ENCODE measurements at regions not wholly inside any gene's neighbourhood (a gene's known extent, or its start where the extent isn't known, plus 50 kb on each side); places are given as distances from the start of the nearest gene placed in this dataset.

DNA sequence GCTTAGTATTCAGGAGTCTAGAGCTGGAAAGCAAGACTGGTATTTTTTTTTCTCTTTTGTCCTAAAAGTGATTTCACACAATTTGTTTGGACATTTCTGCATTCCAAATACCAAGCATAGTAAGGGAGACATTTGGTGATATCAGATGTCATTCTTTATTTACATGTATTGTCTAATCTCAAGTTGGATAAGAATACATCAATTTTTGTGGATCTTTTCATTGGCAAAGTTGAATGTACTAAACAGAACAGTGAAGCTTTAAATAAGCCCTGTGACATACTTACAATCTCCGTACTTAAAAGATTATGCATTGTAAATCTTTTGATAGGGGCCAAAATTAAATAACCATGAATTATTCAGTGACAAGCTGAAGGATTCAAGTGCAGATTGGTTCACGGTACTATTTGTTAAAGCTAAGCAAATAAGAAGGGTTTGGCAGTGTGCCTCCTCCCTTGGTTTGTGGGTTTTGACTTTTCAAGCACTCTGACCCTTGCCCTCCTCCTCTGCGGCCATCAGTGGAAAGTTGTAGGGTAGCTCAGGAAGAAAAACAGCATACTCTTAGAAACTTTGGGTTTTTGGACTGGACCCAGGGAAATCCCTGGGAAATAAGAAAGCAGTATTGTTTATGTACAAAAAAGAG lies 663.7 kb downstream of the ADGRL2 start:
- TF ChIP-seq GATA2 (IDR thresholded peaks at IDR 0.05; ENCODE audit: low read depth, low read length): no peak
- TF ChIP-seq GATA3 (IDR thresholded peaks at IDR 0.05; ENCODE audit: low read depth, low read length): no peak

DNA sequence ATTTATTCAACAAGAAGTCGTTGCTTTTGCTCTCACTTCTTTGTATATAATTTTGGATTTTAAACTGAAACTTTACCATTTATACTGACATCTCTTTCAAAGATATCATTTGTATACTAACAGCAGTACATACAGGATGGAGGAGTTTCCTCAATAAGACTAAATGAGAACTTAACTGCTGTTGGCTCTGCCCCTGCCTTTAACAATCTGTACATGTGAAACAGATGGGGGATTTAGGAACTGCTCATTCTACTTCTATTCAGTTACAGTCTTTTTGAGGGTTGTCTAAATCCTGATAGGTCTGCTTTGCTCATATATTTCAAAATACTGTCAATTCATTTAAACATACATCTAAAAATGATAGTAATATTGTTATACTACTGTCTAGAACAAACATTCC lies 663.2 kb downstream of the ADGRL2 start:
- TF ChIP-seq GATA3 (IDR thresholded peaks at IDR 0.05; ENCODE audit: low read depth, low read length) (no peak), GATA2 (IDR thresholded peaks at IDR 0.05; ENCODE audit: low read depth, low read length) (no peak)

DNA sequence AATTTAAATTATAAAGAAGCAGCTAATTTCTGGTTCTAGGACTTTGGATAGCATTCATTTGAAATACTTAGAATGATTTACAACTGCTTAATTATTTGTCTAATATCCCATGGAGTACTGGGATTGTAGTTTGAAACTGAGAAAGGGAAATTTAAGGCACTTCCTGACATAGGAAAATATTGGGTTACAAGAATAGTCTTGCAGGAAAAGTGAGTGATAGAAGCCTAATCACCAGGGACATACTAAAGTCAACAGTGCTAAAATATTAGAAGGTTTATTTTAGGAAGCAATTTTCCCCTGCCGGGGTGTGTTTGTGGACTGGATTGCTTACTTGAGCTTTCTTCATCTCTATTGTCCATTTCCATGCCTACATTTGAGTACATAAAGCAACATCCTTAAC lies 661.6 kb downstream of the ADGRL2 start:
- TF ChIP-seq GATA3 (IDR thresholded peaks at IDR 0.05; ENCODE audit: low read depth, low read length) (no peak), GATA2 (IDR thresholded peaks at IDR 0.05; ENCODE audit: low read depth, low read length) (no peak)

DNA sequence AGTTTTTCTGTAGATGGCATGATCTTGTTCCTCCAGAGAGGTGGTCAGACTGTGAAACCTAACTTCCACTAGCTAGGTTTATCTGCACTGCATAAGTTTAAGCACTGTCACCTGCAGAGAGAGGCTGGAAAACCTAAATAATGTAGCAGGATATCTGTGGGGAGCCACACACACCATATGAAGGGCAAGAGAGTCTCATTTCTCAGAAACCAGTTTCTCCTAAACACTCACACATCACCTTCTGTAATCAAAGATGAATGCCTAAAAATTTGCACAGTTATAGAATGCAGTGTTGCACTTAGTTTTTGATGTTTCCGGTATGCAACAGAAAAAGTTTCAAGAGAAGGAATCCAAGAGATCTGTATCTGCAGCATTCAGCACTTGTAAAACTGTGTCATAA lies 654.6 kb downstream of the ADGRL2 start:
- TF ChIP-seq GATA2 (IDR thresholded peaks at IDR 0.05; ENCODE audit: low read depth, low read length) (no peak), GATA3 (IDR thresholded peaks at IDR 0.05; ENCODE audit: low read depth, low read length) (no peak)

DNA sequence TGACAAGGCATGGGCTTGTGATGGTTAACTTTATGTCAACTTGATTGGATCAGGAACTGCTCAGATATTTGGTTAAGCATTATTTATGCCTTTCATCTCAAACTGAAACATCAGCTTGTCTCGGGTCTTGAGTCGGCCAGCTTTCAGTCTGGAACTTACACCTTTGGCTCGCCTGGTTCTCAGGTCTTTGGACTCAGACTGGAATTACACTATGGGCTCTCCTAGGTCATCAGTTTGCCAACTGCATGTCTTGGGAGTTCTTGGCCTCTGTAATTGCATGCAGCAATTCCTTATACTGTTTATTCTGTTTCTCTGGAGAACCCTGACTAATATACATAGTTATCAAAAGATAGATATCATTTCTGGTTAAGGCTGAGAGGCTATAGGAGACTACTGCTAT lies 653.7 kb downstream of the ADGRL2 start:
- TF ChIP-seq GATA3 (IDR thresholded peaks at IDR 0.05; ENCODE audit: low read depth, low read length) (no peak), GATA2 (IDR thresholded peaks at IDR 0.05; ENCODE audit: low read depth, low read length) (no peak)

DNA sequence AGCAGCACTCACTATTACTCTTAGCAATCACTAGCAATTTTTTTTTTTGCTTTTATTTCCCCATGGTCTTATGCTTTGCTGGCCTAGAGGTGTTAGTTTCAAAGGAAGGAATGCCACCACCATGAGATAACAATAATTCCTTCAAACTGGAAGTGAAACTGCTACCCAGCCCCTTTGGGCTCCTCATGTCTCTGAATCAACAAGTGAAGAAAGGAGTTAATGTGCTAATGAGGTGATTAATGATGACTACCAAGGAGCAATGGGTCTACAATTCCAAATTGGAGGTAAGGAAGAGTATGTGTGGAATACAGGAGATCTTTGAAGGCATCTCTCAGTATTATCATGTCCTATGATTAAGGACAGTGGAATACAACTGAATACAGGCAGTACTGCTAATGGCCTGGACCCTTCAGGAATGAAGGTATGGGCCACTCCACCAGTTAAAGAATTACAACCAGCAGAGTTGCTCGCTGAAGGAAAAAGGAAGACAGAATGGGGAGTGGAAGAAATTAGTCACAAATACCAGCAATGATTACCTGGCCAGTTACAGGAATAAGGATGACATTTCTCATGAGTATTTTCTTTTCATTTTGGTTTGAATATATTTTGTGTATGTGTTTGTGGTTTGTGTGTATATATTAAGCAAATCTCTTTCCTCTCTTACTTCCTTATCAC lies 652.9 kb downstream of the ADGRL2 start:
- TF ChIP-seq GATA3 (IDR thresholded peaks at IDR 0.05; ENCODE audit: low read depth, low read length): no peak

GRCh38 chr1:82452096-82452495 lies 651.4 kb downstream of the ADGRL2 start:
- TF ChIP-seq GATA3 (IDR thresholded peaks at IDR 0.05; ENCODE audit: low read depth, low read length) (no peak), GATA2 (IDR thresholded peaks at IDR 0.05; ENCODE audit: low read depth, low read length) (no peak)

GRCh38 chr1:82451191-82451590 lies 650.5 kb downstream of the ADGRL2 start:
- TF ChIP-seq GATA3 (IDR thresholded peaks at IDR 0.05; ENCODE audit: low read depth, low read length) (no peak), GATA2 (IDR thresholded peaks at IDR 0.05; ENCODE audit: low read depth, low read length) (no peak)

DNA sequence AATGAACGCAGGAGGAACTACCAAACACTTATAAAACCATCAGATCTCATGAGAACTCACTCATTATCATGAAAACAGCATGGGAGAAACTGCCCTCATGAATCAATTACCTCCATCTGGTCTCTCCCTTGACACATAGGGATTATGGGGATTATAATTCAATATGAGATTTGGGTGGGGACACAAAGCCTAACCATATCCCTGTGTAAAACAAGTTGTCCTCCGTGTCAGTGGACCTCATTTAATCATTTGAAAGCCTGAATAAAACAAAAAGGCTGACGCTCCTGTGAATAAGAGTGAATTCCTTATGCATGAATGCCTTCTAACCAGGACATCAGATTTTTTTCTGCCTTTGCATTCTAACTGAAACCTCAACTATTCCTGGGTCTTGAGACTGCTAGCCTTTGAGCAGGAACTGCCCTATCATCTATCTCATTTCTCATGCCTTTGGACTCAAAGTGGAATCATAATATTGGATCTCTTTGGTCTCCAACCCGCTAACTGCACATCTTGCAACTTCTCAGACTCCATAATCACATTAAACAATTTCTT lies 648.8 kb downstream of the ADGRL2 start:
- TF ChIP-seq GATA2 (IDR thresholded peaks at IDR 0.05; ENCODE audit: low read depth, low read length): no peak
- TF ChIP-seq GATA3 (IDR thresholded peaks at IDR 0.05; ENCODE audit: low read depth, low read length): no peak

DNA sequence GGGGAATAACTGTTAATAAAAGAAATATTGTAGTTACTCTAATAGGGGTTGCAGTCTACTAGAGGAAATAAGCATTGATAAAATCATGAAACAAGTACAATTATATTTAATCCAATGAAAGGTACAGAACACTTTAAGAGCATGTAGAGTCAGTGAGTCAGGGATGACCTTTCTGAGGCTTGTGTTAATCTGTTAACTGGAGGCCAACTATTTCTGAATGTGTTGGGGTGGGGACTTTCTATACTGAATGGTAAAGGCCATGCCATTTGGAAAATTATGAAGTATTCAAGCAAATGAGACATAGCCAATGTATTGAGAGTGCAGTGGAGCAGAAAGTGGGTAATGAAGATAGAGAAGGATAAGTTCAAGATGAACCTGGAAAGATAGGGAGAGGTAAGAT lies 646.2 kb downstream of the ADGRL2 start:
- no peak for TF ChIP-seq GATA3 (IDR thresholded peaks at IDR 0.05; ENCODE audit: low read depth, low read length)
- no peak for TF ChIP-seq GATA2 (IDR thresholded peaks at IDR 0.05; ENCODE audit: low read depth, low read length)

GRCh38 chr1:82446236-82446635 lies 645.5 kb downstream of the ADGRL2 start:
- TF ChIP-seq GATA2 (IDR thresholded peaks at IDR 0.05; ENCODE audit: low read depth, low read length) (no peak), GATA3 (IDR thresholded peaks at IDR 0.05; ENCODE audit: low read depth, low read length) (no peak)

- TF ChIP-seq GATA2 (IDR thresholded peaks at IDR 0.05; ENCODE audit: low read depth, low read length) (no peak), GATA3 (IDR thresholded peaks at IDR 0.05; ENCODE audit: low read depth, low read length) (no peak)
Measured at GRCh38 chr1:82445827-82446226, 645.1 kb downstream of the ADGRL2 start.

GRCh38 chr1:82445132-82445531 lies 644.4 kb downstream of the ADGRL2 start:
- no peak for TF ChIP-seq GATA3 (IDR thresholded peaks at IDR 0.05; ENCODE audit: low read depth, low read length)
- no peak for TF ChIP-seq GATA2 (IDR thresholded peaks at IDR 0.05; ENCODE audit: low read depth, low read length)

GRCh38 chr1:82441402-82441801 lies 640.7 kb downstream of the ADGRL2 start:
- TF ChIP-seq GATA3 (IDR thresholded peaks at IDR 0.05; ENCODE audit: low read depth, low read length): no peak
- no peak for TF ChIP-seq GATA2 (IDR thresholded peaks at IDR 0.05; ENCODE audit: low read depth, low read length)

- TF ChIP-seq GATA3 (IDR thresholded peaks at IDR 0.05; ENCODE audit: low read depth, low read length) (no peak), GATA2 (IDR thresholded peaks at IDR 0.05; ENCODE audit: low read depth, low read length) (no peak)
Measured at GRCh38 chr1:82423174-82423815, 622.6 kb downstream of the ADGRL2 start.
